ENCODE measurements at regions not wholly inside any gene's neighbourhood (a gene's known extent, or its start where the extent isn't known, plus 50 kb on each side); places are given as distances from the start of the nearest gene placed in this dataset.

DNA sequence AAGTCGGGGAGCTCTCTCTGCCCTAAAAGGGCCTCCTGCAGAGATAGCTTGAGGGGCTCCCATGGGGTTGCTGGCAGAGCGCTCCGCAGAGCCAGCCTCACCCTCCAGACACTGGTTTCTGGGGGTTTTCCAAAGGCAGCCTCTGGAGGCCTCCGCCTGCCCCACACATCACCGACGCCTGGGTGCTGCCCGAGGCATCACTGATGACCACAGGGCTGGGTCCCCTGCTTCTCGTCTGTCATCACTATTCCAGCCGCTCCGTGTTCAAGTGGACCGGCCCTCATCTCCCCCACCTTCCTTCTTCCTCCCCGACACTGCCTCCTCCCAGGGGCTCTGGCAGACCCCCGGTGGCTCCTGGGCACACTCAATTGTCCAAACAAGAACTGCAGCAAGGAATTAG is 64.1 kb upstream of the IRX4 start:
- H3K9ac ChIP-seq: no peak overlapping the region
- H4K20me1 ChIP-seq (ENCODE audit: low read depth): peaks cover 2% of the 10 kb centered on the region
- no peak overlapping the region for H3K4me2 ChIP-seq
- no peak overlapping the region for H2AFZ ChIP-seq (replicated peaks)
- Mint-ChIP-seq H3K36me3 (no peaks in the 10 kb centered on the region), H3K9me3 (no peaks in the 10 kb centered on the region), H3K4me1 (peaks cover 19% of the 10 kb centered on the region), H3K27me3 (ENCODE audit: insufficient read depth, low read depth) (peaks cover 10% of the 10 kb centered on the region), H3K27ac (peak overlapping the region; percentile 22), H3K4me3 (no peak overlapping the region)
- TF ChIP-seq, protein P1, sequence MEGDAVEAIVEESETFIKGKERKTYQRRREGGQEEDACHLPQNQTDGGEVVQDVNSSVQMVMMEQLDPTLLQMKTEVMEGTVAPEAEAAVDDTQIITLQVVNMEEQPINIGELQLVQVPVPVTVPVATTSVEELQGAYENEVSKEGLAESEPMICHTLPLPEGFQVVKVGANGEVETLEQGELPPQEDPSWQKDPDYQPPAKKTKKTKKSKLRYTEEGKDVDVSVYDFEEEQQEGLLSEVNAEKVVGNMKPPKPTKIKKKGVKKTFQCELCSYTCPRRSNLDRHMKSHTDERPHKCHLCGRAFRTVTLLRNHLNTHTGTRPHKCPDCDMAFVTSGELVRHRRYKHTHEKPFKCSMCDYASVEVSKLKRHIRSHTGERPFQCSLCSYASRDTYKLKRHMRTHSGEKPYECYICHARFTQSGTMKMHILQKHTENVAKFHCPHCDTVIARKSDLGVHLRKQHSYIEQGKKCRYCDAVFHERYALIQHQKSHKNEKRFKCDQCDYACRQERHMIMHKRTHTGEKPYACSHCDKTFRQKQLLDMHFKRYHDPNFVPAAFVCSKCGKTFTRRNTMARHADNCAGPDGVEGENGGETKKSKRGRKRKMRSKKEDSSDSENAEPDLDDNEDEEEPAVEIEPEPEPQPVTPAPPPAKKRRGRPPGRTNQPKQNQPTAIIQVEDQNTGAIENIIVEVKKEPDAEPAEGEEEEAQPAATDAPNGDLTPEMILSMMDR (IDR thresholded peaks at IDR 0.05): no peak
- TF ChIP-seq EZH2 (IDR thresholded peaks at IDR 0.05): no peak
- TF ChIP-seq EZH2phosphoT487 (IDR thresholded peaks at IDR 0.05): no peak
- no peaks in the 10 kb centered on the region for H3K79me2 ChIP-seq (ENCODE audit: low read depth)
- no peaks in the 10 kb centered on the region for H3K9me3 ChIP-seq (ENCODE audit: low read depth)
- peaks cover 9% of the 10 kb centered on the region for H3K4me1 ChIP-seq
- DNase-seq (ENCODE audit: low spot score): no peak
- peaks cover 24% of the 10 kb centered on the region for H3K27me3 ChIP-seq
- H3K4me3 ChIP-seq: no peak overlapping the region
- no peaks in the 10 kb centered on the region for H3F3A ChIP-seq (ENCODE audit: low read depth)
- H3K27ac ChIP-seq: no peak overlapping the region
- no peaks in the 10 kb centered on the region for H3K36me3 ChIP-seq

DNA sequence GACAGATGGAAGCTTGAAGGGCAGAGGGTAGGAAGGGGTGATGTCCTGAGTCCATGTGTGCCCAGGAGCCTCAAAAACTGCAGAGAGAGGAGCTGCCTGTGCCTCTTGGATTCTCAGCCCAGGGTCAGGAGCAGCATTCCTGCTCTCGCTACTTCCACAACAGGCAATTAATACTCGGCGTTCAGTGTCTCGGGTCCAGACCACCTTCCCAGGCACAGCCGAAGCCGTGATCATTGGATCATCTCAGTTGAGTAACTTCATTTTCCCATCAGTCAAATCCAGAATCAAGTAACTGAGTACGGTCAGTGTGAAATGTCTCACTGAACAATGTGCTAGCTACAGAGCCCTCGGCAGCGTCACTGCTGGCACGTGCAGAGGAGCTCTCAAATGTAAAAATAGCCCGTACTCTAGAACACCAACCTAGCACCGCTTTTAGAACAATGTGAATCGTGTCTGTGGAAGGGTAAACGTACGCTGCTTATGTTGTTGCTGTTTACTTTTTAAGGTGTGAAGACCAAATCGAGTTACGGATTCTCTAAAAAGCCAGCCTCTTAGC is 63.5 kb upstream of the IRX4 start:
- H3K36me3 ChIP-seq: no peaks in the 10 kb centered on the region
- no peak overlapping the region for H3K4me3 ChIP-seq
- no peak overlapping the region for H3K4me2 ChIP-seq
- H3K4me1 ChIP-seq: peaks cover 9% of the 10 kb centered on the region
- H4K20me1 ChIP-seq (ENCODE audit: low read depth): peaks cover 2% of the 10 kb centered on the region
- no peak overlapping the region for H3K4me3 Mint-ChIP-seq
- no peaks in the 10 kb centered on the region for H3K79me2 ChIP-seq (ENCODE audit: low read depth)
- no peak overlapping the region for H3K9ac ChIP-seq
- no peaks in the 10 kb centered on the region for H3F3A ChIP-seq (ENCODE audit: low read depth)
- no peak for DNase-seq (ENCODE audit: low spot score)
- no peak overlapping the region for H3K27ac Mint-ChIP-seq
- no peak overlapping the region for H3K27ac ChIP-seq
- no peaks in the 10 kb centered on the region for H3K9me3 ChIP-seq (ENCODE audit: low read depth)
- TF ChIP-seq EZH2 (IDR thresholded peaks at IDR 0.05) (no peak), EZH2phosphoT487 (IDR thresholded peaks at IDR 0.05) (no peak)
- H3K36me3 Mint-ChIP-seq: no peaks in the 10 kb centered on the region
- H3K9me3 Mint-ChIP-seq: no peaks in the 10 kb centered on the region
- no peak overlapping the region for H2AFZ ChIP-seq (replicated peaks)
- peaks cover 20% of the 10 kb centered on the region for H3K27me3 ChIP-seq
- H3K27me3 Mint-ChIP-seq (ENCODE audit: insufficient read depth, low read depth): peaks cover 5% of the 10 kb centered on the region
- peaks cover 14% of the 10 kb centered on the region for H3K4me1 Mint-ChIP-seq

DNA sequence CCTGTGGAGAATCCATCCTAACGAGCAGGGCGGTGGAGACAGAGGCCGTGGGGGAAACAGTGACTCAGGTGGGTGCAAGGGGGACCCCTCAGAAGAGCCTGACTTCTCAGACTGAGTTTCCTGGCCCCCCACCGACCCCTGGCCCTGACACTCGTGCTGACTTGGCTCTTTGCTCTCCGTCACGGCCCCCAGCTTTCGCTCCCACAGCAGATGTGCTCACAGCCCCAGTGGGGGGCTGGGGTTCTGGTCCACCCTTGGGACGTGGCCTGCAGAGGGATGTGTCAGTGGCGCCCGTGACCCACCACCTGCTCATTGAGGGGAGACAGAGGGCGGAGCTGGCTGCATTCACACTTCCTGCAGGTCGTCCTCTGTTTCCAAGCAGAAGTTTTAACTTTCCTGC is 62.9 kb upstream of the IRX4 start:
- H3K9me3 ChIP-seq (ENCODE audit: low read depth): no peaks in the 10 kb centered on the region
- H3K79me2 ChIP-seq (ENCODE audit: low read depth): no peaks in the 10 kb centered on the region
- no peaks in the 10 kb centered on the region for H3F3A ChIP-seq (ENCODE audit: low read depth)
- H3K27me3 Mint-ChIP-seq (ENCODE audit: insufficient read depth, low read depth): peaks cover 4% of the 10 kb centered on the region
- no peak overlapping the region for H3K4me2 ChIP-seq
- peaks cover 20% of the 10 kb centered on the region for H3K27me3 ChIP-seq
- H3K4me1 ChIP-seq: peaks cover 9% of the 10 kb centered on the region
- H3K9me3 Mint-ChIP-seq: no peaks in the 10 kb centered on the region
- H4K20me1 ChIP-seq (ENCODE audit: low read depth): peaks cover 2% of the 10 kb centered on the region
- no peaks in the 10 kb centered on the region for H3K36me3 ChIP-seq
- no peak overlapping the region for H3K9ac ChIP-seq
- H3K36me3 Mint-ChIP-seq: no peaks in the 10 kb centered on the region
- no peak overlapping the region for H3K4me3 Mint-ChIP-seq
- peaks cover 14% of the 10 kb centered on the region for H3K4me1 Mint-ChIP-seq
- no peak for TF ChIP-seq EZH2 (IDR thresholded peaks at IDR 0.05)
- no peak for TF ChIP-seq EZH2phosphoT487 (IDR thresholded peaks at IDR 0.05)
- TF ChIP-seq, protein P1 (IDR thresholded peaks at IDR 0.05): no peak
- H2AFZ ChIP-seq (replicated peaks): no peak overlapping the region
- H3K4me3 ChIP-seq: no peak overlapping the region
- H3K27ac ChIP-seq: no peak overlapping the region
- no peak overlapping the region for H3K27ac Mint-ChIP-seq
- no peak for DNase-seq (ENCODE audit: low spot score)

DNA sequence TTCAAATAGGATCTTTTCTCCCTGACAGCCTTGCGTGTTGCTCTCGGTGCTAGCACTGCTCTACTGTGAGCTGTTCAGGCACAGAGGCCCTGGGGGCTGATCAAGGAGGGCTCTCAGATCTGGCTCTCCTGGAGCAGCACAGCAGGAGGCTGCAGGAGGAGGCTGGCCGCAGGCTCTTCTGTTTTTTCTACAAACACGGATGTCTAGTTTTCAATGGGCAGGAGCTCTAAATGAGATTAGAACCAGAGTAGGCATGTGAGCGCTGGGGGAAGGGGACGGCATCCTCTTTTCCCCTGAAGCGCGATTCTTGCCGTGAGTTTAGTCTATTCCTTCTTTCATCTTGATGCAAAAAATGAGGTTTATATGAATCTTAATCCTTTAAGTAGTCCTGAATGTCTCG is 61.7 kb upstream of the IRX4 start:
- Histone ChIP-seq H3K36me3 (no peaks in the 10 kb centered on the region), H2AFZ (replicated peaks) (no peak overlapping the region), H3F3A (ENCODE audit: low read depth) (no peaks in the 10 kb centered on the region), H3K9ac (no peak overlapping the region), H3K27me3 (peaks cover 20% of the 10 kb centered on the region), H3K9me3 (ENCODE audit: low read depth) (no peaks in the 10 kb centered on the region), H4K20me1 (ENCODE audit: low read depth) (peaks cover 2% of the 10 kb centered on the region), H3K4me3 (no peak overlapping the region), H3K79me2 (ENCODE audit: low read depth) (no peaks in the 10 kb centered on the region), H3K4me1 (peaks cover 9% of the 10 kb centered on the region), H3K27ac (no peak overlapping the region), H3K4me2 (peak overlapping the region; percentile 10)
- H3K27ac Mint-ChIP-seq: no peak overlapping the region
- no peaks in the 10 kb centered on the region for H3K36me3 Mint-ChIP-seq
- DNase-seq (ENCODE audit: low spot score): peak; percentile 45
- no peak for TF ChIP-seq EZH2 (IDR thresholded peaks at IDR 0.05)
- H3K9me3 Mint-ChIP-seq: no peaks in the 10 kb centered on the region
- peaks cover 4% of the 10 kb centered on the region for H3K27me3 Mint-ChIP-seq (ENCODE audit: insufficient read depth, low read depth)
- no peak overlapping the region for H3K4me3 Mint-ChIP-seq
- H3K4me1 Mint-ChIP-seq: peaks cover 14% of the 10 kb centered on the region

All from neural progenitor cell (in vitro differentiated cells).